ENCODE measurements at regions not wholly inside any gene's neighbourhood (a gene's known extent, or its start where the extent isn't known, plus 50 kb on each side); places are given as distances from the start of the nearest gene placed in this dataset.

DNA sequence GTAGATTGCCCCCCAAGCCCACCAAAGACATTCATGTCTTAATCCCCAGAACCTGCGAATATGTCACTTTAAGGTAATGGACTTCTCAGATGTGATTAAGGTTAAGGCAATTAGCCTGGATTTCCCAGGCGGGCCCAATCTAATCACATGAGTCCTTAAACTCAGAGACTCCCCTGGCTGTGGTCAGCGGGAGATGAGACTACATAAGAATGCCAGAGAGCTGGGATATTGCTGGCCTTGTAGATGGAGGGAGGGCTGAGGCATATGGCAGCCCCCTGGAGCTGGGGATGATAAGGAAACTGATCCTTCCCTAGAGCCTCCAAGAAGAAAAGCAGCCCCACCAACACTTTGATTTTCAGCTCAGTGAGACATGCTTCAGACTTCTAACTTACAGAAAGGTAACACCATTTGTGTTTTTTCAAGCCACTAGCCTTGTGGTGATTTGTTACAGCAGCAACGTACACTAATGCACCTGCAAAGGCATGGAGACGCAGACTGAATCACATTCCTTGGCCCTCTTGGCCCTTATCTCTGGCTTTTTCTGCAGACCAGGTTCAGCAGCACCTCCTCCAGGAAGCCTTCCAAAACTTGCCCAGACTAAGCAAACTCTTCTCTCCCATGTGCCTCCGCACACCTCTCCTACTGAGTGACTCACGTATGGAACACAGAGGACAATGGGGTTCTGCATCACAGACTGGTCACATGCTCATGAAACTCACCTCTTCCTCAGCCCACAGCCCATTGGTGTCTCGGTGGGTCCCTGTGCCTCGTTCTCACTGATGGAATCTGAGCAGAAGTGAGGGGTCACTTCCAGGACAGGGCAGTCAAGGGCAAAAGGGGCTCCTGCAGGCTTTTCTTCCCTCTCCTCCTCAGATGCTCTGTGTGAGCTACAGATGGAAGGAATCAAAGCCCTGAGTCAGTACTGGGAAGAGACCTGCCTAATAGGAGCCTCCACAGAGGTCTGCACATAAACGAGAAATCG lies 86.3 kb upstream of the HMGXB4 start:
- 29% methylated on average over 11 of the region's 11 CpGs for WGBS (ENCODE audit: insufficient coverage, insufficient replicate concordance, low lambda C conversion rate, missing lambda C conversion rate)
- ChIA-PET POLR2A (no interaction called here), RAD21 (ENCODE audit: unreplicated experiment) (no interaction called here), SMC1A (ENCODE audit: uncharacterized antibody, unreplicated experiment) (interaction anchor here (0.8 kb wide), 1 partner anchor 59 kb away, joined by 3 read pairs; no protein-coding TSS in a partner anchor), CTCF (no interaction called here)
- Histone ChIP-seq H3K27ac (ENCODE audit: control insufficient read depth, insufficient read depth) (no peak overlapping the region), H4K20me1 (ENCODE audit: control insufficient read depth, insufficient read depth) (no peaks in the 10 kb centered on the region), H3K4me3 (no peak overlapping the region), H3K9ac (ENCODE audit: control insufficient read depth, insufficient read depth, low read length) (no peak overlapping the region), H3K4me2 (ENCODE audit: control insufficient read depth, insufficient read depth) (no peak overlapping the region), H3K79me2 (ENCODE audit: control insufficient read depth, insufficient read depth, low read length) (no peaks in the 10 kb centered on the region), H3K36me3 (ENCODE audit: control insufficient read depth in 2 of 2, insufficient read depth in 2 of 2, low read length in 1 of 2) (no peaks in the 10 kb centered on the region), H3K4me1 (ENCODE audit: control insufficient read depth, insufficient read depth, low read length) (no peaks in the 10 kb centered on the region), H3K27me3 (replicated peaks in 1 of 2; ENCODE audit: control insufficient read depth in 2 of 2, insufficient read depth in 2 of 2, low read length in 1 of 2) (no peaks in the 10 kb centered on the region), H2AFZ (ENCODE audit: control insufficient read depth, low read depth, low read length) (no peak overlapping the region), H3K9me3 (replicated peaks; ENCODE audit: control insufficient read depth, insufficient read depth, low read length) (no peaks in the 10 kb centered on the region)
- FAIRE-seq (no peak), ATAC-seq (no peak), DNase-seq (ENCODE audit: low read depth, low spot score) (no peak)
- BruUV-seq (replicated peaks), result no TSS peak
- TF ChIP-seq JUND (IDR thresholded peaks at IDR 0.05; ENCODE audit: low read depth, low read length), result no peak
- no peak for TF ChIP-seq SMC3 (IDR thresholded peaks at IDR 0.05; ENCODE audit: borderline replicate concordance, low read length)
- TF ChIP-seq SMAD1 (IDR thresholded peaks at IDR 0.05; ENCODE audit: low read depth, partially characterized antibody), result no peak
- TF ChIP-seq HCFC1 (IDR thresholded peaks at IDR 0.05; ENCODE audit: low read length), result no peak
- TF ChIP-seq CEBPB (IDR thresholded peaks at IDR 0.05; ENCODE audit: borderline replicate concordance in 1 of 2, low read depth in 2 of 2, low read length in 2 of 2), result no peak
- TF ChIP-seq TARDBP (IDR thresholded peaks at IDR 0.05; ENCODE audit: borderline replicate concordance), result no peak
- TF ChIP-seq ZNF274 (IDR thresholded peaks at IDR 0.05; ENCODE audit: insufficient read depth, insufficient read length), result no peak
- no peak for TF ChIP-seq MTA2 (IDR thresholded peaks at IDR 0.05; ENCODE audit: low read depth)
- TF ChIP-seq, protein P1, sequence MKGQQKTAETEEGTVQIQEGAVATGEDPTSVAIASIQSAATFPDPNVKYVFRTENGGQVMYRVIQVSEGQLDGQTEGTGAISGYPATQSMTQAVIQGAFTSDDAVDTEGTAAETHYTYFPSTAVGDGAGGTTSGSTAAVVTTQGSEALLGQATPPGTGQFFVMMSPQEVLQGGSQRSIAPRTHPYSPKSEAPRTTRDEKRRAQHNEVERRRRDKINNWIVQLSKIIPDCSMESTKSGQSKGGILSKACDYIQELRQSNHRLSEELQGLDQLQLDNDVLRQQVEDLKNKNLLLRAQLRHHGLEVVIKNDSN (IDR thresholded peaks at IDR 0.05; ENCODE audit: borderline replicate concordance, extremely low read length, insufficient read depth, low read depth, low read length), result no peak
- TF ChIP-seq MXI1 (IDR thresholded peaks at IDR 0.05; ENCODE audit: low read depth, low read length), result no peak
- TF ChIP-seq, protein P2, sequence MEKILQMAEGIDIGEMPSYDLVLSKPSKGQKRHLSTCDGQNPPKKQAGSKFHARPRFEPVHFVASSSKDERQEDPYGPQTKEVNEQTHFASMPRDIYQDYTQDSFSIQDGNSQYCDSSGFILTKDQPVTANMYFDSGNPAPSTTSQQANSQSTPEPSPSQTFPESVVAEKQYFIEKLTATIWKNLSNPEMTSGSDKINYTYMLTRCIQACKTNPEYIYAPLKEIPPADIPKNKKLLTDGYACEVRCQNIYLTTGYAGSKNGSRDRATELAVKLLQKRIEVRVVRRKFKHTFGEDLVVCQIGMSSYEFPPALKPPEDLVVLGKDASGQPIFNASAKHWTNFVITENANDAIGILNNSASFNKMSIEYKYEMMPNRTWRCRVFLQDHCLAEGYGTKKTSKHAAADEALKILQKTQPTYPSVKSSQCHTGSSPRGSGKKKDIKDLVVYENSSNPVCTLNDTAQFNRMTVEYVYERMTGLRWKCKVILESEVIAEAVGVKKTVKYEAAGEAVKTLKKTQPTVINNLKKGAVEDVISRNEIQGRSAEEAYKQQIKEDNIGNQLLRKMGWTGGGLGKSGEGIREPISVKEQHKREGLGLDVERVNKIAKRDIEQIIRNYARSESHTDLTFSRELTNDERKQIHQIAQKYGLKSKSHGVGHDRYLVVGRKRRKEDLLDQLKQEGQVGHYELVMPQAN (conservative IDR thresholded peaks at IDR 0.05), result no peak
- no peak for TF ChIP-seq SRF (IDR thresholded peaks at IDR 0.05; ENCODE audit: low read depth in 2 of 2, low read length in 2 of 2)
- no peak for TF ChIP-seq RUNX3 (IDR thresholded peaks at IDR 0.05; ENCODE audit: low read length)
- TF ChIP-seq, protein P3, sequence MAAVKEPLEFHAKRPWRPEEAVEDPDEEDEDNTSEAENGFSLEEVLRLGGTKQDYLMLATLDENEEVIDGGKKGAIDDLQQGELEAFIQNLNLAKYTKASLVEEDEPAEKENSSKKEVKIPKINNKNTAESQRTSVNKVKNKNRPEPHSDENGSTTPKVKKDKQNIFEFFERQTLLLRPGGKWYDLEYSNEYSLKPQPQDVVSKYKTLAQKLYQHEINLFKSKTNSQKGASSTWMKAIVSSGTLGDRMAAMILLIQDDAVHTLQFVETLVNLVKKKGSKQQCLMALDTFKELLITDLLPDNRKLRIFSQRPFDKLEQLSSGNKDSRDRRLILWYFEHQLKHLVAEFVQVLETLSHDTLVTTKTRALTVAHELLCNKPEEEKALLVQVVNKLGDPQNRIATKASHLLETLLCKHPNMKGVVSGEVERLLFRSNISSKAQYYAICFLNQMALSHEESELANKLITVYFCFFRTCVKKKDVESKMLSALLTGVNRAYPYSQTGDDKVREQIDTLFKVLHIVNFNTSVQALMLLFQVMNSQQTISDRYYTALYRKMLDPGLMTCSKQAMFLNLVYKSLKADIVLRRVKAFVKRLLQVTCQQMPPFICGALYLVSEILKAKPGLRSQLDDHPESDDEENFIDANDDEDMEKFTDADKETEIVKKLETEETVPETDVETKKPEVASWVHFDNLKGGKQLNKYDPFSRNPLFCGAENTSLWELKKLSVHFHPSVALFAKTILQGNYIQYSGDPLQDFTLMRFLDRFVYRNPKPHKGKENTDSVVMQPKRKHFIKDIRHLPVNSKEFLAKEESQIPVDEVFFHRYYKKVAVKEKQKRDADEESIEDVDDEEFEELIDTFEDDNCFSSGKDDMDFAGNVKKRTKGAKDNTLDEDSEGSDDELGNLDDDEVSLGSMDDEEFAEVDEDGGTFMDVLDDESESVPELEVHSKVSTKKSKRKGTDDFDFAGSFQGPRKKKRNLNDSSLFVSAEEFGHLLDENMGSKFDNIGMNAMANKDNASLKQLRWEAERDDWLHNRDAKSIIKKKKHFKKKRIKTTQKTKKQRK (IDR thresholded peaks at IDR 0.05; ENCODE audit: low read depth, low read length), result no peak
- no peak for TF ChIP-seq KDM1A (IDR thresholded peaks at IDR 0.05; ENCODE audit: borderline replicate concordance)
- no peak for TF ChIP-seq FOXM1 (IDR thresholded peaks at IDR 0.05; ENCODE audit: low read depth, low read length)
- in situ Hi-C loops (cut with MboI) (no loop called here), intact Hi-C loops (cut with micrococcal nuclease; ENCODE audit: unreplicated experiment) (no loop called here)
